Hematopoietic multipotent progenitor cell treated with erythropoietin and hydrocortisone succinate and interleukin-3 and kit ligand, for 4 days (in vitro differentiated cells): ENCODE measurements at regions not wholly inside any gene's neighbourhood (a gene's known extent, or its start where the extent isn't known, plus 50 kb on each side); places are given as distances from the start of the nearest gene placed in this dataset.
"Not testable (repeated sequence)": the region's sequence is repeated elsewhere in the genome, so short reads cannot be mapped to it uniquely, and the experiment has no call there.

Source experiments
- DNase-seq: peaks from one replicate; pipeline ENCODE4 v3.0.0-alpha.2; 2015

DNA sequence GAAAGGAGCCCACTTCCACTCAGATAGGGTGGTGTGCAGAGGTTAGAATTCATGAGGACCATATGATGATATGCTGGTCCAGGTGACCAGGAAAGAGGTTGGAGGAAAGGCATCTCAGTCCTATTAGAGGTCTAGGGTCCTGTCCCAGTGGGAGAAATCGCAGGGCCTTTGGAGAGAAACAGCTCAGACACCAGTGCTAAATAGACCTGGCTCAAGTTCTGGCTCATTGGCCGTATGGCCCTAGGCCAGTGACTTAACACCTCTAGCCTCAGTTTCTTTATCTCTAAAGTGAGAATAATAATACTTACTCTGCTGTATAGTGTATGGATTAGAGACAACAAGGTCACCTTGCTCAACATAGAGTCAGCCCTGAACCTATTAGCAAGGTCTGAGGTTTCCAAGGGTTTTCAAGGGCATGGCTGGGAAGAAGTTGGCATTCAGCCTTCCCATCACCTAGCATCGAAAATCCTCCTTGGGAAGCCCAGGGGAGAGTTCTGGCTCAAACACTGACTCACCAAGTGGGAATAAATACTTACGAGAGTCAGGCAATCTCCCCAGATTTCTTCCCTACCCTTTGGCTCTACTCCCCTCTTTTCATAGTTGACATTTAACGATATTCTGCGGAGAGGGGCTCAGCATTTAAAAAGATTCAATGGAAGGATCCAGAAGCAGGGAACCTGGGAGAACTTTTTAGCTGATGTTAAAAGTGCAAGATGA, 473.1 kb upstream of the PODXL start:
- DNase-seq = no peak

DNA sequence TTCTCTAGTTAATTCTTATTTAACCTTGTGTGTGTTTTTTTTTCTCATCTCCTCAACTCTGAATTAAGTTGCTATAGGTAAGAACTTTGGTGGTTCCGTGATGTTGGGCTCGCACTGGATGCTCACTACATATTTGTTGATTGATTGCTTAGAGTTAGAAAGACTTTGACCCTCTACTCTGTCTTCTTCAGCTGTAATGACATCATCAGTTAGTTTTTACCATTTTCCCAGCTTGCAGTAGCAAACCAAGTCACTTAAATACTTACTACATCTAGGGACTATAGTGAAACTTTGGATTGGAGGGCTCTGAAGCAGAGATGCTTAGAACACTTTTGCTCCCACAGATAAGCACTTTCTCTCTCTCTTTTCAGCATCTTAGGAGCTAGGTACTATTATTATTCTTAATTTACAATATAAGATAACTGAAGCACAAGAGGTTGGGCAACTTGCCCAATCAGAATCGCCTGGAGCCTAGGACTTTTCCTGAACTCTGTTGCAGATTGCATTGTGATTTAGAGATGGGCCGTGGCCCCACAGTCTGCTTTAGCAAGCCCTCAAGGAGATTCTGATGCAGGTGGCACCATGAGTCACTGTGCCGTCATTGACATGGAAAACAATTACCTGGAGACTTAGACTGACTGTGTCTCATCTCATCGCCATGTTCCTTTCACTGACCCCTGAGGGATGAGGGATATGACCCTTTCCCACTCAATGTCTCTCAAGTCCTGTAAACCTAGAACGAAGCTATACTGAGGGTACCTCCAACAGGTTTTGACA, 471.9 kb upstream of the PODXL start:
- no peak for DNase-seq

DNA sequence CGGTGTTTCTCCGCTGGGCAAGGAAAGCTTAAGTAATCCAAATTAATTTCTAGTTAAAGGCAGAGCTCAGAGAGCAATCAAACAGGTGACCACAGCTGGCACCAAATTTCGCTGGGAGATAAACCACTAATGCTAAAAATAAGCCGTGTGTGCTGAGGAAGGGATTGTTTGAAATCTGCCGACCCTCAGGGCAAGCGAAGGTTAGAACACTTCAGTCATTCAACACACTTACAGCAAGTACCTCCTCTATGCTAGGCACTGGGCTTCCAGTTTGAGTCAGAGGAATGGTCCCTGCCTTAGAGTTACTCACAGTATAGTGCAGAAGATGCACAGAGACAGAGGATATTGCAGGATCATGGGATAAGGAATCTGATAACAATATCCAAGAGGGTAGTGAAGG, 467.9 kb upstream of the PODXL start:
- DNase-seq = no peak

- no peak for DNase-seq
These were observed 467.0 kb upstream of the PODXL start for GRCh38 chr7:132023466-132023865.

- no peak for DNase-seq
These were observed 465.8 kb upstream of the PODXL start for GRCh38 chr7:132022188-132022587.

DNA sequence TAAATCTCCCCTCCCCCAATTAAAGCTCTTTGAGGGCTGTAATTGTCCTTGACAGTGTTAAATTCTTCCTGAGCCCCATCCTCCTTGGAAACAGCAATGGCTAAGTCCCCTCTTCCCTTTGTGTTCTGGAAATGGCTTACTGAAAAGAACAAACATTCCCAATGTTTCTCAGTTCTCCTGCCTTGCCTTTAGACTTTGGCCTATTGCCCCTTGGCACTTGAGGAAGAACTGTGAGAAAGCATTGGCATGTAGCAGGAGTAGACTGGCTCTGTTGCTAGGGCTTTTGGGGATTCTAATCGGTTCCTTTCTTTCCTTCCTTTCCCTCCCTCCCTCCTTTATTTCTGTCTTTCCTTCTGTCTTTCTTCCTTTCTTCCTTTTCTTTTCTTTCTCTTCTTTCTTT, 463.3 kb upstream of the PODXL start:
- DNase-seq = no peak

DNA sequence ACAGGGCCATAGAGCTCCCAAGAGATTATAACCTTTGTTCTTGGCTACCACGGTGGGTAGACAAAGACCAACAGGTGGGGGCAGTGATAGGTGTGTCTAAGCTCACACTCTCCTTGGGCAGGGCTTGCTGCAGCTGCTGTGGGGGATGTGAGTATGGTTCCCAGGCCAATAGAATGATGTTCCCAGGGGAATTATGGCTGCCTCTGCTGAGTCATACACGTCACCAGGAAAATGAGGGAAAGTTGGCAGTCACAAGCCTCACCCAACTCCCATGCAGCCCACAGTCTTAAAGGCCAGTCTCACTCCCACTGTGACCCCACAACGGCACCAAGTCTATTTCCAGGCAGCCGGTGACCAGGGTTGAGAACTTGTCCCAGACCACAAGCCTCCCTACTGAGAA, 453.4 kb upstream of the PODXL start:
- DNase-seq = no peak

DNA sequence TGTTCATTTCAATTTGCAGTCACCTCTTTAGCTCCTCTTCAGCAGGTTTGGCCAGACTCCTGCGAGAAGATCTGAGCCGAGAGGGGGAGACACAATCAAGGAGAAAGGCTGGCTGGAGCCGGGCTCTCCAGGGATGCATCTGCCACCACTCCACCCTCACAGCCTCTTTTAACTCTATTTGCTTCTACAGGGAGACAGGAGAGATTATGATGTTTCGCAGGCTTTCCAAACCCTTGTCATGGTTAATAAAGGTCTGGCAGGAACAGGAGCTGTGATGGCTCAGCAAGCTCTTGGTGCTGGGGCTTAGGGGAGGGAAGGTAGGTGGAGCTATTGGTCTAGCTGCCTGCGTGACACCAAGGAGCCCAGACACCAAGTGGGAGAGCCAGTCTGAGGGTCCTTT, 448.1 kb upstream of the PODXL start:
- no peak for DNase-seq

DNA sequence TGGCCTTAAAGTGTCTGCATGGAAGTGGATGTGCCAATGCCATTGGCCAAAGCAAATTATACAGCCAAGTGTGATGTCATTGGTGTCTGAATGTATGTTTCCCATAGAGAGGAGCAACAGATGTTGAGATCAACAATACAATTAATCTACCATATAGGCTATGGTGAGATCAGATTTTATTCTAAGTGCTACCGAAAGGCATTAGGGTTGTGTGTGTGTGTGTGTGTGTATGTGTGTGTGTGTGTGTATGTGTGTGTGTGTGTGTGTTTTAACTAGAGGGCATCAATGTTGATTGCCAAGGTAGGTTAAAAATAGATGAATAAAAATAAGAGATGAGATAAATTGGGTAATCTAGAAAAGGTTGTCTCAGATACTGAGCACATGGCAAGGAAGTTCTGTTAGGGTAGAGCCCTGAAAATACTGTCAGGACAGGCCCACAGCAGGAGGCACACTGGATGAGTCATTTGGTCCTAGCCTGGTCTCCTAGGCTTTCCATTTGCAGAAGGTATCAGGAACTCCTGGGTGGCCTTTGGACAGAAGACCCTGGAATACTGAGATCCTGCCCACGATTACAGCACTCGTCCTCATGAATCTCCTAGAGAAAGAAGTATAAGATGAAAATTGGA, 446.0 kb upstream of the PODXL start:
- no peak for DNase-seq

DNA sequence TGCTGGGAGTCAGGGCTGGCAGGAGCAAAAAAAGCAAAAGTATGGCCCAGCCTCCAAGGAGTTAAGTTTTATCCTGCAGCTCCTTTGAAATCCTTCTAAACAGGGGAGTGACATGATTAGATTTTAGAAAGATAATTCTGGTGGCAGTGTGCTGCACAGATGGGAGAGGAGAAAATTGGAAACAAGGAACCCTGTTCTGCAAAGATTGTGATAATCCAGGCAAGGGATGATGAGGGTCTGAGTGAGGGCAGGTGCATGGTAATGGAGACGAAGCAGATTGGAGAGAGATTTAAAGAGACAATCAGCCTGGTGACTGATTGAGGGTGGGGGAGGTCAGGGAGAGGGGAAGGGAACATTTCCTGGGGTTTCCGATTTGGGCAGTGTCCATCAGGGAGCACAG, 444.7 kb upstream of the PODXL start:
- DNase-seq = no peak

GRCh38 chr7:131999193-131999592, 442.8 kb upstream of the PODXL start:
- no peak for DNase-seq

GRCh38 chr7:131995324-131995723, 438.9 kb upstream of the PODXL start:
- no peak for DNase-seq

DNA sequence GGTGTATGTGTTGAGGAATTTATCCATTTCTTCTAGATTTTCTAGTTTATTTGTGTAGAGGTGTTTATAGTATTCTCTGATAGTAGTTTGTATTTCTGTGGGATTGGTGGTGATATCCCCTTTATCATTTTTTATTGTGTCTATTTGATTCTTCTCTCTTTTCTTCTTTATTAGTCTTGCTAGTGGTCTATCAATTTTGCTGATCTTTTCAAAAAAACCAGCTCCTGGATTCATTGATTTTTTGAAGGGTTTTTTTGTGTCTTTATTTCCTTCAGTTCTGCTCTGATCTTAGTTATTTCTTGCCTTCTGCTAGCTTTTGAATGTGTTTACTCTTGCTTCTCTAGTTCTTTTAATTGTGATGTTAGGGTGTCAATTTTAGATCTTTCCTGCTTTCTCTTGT, 424.6 kb upstream of the PODXL start:
- DNase-seq = not testable (repeated sequence)

GRCh38 chr7:131978118-131978517, 421.7 kb upstream of the PODXL start:
- not testable (repeated sequence) for DNase-seq

GRCh38 chr7:131976411-131976810, 420.0 kb upstream of the PODXL start:
- no peak for DNase-seq

DNA sequence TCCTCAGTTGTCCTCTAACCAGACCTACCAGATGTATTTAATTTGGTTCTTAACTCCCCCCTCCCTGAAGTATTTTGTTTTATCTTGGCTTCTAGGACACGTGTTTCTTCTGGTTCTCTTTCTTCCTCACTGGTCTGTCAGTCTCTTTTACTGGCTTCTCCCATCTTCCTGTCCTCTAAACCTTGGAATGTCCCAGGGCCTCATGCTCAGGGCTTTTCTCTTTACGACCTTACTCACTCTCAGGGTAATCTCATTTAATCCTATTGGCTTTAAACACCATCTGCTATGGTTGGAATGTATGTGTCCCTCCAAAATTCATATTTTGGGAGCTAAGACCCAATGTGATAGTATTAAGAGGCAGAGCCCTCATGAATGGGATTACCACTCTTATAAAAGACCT, 418.2 kb upstream of the PODXL start:
- DNase-seq = no peak

DNA sequence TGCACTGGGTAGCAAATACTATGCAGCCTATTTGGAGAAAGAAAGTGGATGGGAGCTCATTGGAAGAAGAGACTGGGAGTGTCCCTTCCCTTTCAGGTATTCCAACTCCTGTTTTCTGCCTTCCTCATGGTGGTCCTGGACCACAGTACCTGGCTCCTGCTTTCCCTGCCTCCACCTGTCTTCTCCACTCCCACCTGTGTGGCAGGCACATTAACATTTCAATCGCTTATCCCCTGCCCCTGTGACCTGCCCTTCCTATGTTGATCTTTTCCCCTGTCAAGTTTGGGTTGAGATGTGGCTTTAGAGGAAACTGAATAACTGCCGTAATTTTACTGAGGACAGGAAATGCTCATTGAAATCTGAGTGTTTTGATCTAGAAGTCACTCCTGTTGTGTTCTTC, 415.8 kb upstream of the PODXL start:
- DNase-seq = no peak

- DNase-seq = no peak
These were observed 414.2 kb upstream of the PODXL start for GRCh38 chr7:131970602-131971001.

- DNase-seq = no peak
These were observed 413.1 kb upstream of the PODXL start for GRCh38 chr7:131969560-131969959.

GRCh38 chr7:131967216-131967730, 410.8 kb upstream of the PODXL start:
- no peak for DNase-seq

GRCh38 chr7:131964203-131964602, 407.8 kb upstream of the PODXL start:
- DNase-seq = no peak

GRCh38 chr7:131961054-131961680, 404.7 kb upstream of the PODXL start:
- no peak for DNase-seq

DNA sequence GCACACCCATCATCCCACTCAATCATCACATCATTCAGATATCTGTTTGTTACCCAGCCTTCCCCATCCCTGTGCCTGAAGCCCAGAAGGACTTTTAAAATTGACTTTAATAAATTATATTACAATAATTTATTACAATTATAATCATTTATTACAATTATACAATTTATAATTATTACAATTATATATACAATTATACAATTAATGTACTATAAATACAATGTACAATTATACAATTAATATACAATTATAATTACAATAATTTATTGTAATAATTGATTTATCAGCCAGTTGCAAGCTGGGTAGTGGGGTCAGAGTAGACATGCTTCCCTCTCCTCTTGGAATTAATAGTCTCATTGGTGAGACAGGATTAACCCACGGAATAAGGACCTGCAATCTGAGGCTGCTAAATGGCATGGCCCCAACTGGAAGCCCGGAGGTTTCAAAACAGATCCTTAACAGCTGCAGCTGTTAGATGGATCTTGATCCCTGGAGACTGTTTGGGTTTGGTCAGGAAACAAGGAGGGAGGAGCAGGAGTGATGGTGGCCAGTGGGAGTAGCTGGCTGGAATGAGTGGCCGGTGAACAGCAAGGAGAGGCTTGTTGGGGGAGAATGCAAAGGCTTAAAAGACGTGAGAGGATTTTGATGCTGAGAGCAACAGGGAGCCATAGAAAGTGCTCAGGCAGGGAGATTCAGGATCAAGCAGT, 402.8 kb upstream of the PODXL start:
- no peak for DNase-seq
